ENCODE measurements at regions not wholly inside any gene's neighbourhood (a gene's known extent, or its start where the extent isn't known, plus 50 kb on each side); places are given as distances from the start of the nearest gene placed in this dataset.

DNA sequence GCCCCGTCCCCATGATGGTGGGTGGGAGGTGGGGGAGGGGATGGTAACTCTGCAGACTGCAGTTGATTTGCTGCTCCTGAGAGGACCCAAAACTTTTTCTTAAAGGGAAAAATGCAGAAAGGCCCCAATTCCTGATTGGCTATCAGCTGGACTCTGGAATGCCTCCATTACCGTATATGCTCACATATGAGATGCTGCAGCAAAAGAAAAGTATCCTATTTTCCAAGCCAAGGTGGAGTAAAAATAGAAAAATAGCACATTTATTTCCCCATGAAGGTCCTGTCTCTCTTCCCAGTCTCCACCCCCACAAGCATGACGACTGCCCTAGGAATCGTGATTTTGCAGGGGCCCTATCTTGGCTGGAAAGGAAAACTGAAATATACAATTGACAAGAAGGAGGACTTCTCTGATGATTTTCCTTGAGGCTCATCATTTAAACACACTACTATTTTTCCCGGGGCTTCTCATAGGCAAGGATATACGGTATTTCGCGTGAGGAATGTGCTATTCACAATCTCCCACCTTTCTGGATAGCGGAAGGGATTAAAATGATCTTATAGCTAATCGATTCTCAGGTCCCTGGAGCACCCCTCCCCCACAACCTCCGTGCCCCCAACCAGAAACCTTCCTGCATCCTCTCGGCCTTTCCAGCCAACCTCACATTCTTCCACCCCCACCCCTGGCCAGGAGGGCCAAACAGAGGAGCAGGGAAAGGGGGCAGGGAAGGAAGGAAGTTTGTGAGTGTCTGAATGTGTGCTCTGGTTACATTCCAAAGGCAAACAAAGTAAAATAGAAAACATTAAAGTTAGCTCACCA lies 138.9 kb upstream of the CCND2 start:
- no peak for TF ChIP-seq YY1 (IDR thresholded peaks at IDR 0.05; ENCODE audit: low read depth)
- no peak for TF ChIP-seq FOXM1 (IDR thresholded peaks at IDR 0.05; ENCODE audit: borderline replicate concordance, low read depth)
- no peak for TF ChIP-seq CEBPB (IDR thresholded peaks at IDR 0.05)
- TF ChIP-seq CREB1 (IDR thresholded peaks at IDR 0.05; ENCODE audit: low read depth) = no peak
- no peak for TF ChIP-seq TEAD4 (IDR thresholded peaks at IDR 0.05)
- no peak for TF ChIP-seq ZBTB7A (IDR thresholded peaks at IDR 0.05; ENCODE audit: low read depth)
- TF ChIP-seq, protein P1, sequence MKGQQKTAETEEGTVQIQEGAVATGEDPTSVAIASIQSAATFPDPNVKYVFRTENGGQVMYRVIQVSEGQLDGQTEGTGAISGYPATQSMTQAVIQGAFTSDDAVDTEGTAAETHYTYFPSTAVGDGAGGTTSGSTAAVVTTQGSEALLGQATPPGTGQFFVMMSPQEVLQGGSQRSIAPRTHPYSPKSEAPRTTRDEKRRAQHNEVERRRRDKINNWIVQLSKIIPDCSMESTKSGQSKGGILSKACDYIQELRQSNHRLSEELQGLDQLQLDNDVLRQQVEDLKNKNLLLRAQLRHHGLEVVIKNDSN (IDR thresholded peaks at IDR 0.05) = no peak

GRCh38 chr12:4133636-4134447 lies 139.7 kb upstream of the CCND2 start:
- TF ChIP-seq, protein P2, sequence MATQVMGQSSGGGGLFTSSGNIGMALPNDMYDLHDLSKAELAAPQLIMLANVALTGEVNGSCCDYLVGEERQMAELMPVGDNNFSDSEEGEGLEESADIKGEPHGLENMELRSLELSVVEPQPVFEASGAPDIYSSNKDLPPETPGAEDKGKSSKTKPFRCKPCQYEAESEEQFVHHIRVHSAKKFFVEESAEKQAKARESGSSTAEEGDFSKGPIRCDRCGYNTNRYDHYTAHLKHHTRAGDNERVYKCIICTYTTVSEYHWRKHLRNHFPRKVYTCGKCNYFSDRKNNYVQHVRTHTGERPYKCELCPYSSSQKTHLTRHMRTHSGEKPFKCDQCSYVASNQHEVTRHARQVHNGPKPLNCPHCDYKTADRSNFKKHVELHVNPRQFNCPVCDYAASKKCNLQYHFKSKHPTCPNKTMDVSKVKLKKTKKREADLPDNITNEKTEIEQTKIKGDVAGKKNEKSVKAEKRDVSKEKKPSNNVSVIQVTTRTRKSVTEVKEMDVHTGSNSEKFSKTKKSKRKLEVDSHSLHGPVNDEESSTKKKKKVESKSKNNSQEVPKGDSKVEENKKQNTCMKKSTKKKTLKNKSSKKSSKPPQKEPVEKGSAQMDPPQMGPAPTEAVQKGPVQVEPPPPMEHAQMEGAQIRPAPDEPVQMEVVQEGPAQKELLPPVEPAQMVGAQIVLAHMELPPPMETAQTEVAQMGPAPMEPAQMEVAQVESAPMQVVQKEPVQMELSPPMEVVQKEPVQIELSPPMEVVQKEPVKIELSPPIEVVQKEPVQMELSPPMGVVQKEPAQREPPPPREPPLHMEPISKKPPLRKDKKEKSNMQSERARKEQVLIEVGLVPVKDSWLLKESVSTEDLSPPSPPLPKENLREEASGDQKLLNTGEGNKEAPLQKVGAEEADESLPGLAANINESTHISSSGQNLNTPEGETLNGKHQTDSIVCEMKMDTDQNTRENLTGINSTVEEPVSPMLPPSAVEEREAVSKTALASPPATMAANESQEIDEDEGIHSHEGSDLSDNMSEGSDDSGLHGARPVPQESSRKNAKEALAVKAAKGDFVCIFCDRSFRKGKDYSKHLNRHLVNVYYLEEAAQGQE (IDR thresholded peaks at IDR 0.05; ENCODE audit: low read depth) = no peak

- TF ChIP-seq TCF12 (IDR thresholded peaks at IDR 0.05; ENCODE audit: low read depth) = no peak
Observed at GRCh38 chr12:4133029-4133428, 140.5 kb upstream of the CCND2 start.

- TF ChIP-seq RAD21 (IDR thresholded peaks at IDR 0.05; ENCODE audit: low read depth) = no peak
- no peak for TF ChIP-seq TAF1 (IDR thresholded peaks at IDR 0.05; ENCODE audit: low read depth)
- TF ChIP-seq FOXM1 (IDR thresholded peaks at IDR 0.05; ENCODE audit: borderline replicate concordance, low read depth) = no peak
- no peak for TF ChIP-seq EP300 (IDR thresholded peaks at IDR 0.05; ENCODE audit: borderline replicate concordance)
- TF ChIP-seq, protein P2 (IDR thresholded peaks at IDR 0.05; ENCODE audit: low read depth) = no peak
- TF ChIP-seq EGR1 (IDR thresholded peaks at IDR 0.05) = no peak
- TF ChIP-seq YY1 (IDR thresholded peaks at IDR 0.05; ENCODE audit: low read depth) = no peak
- TF ChIP-seq CREB1 (IDR thresholded peaks at IDR 0.05; ENCODE audit: low read depth) = no peak
- TF ChIP-seq TEAD4 (IDR thresholded peaks at IDR 0.05) = no peak
- TF ChIP-seq, protein P1 (IDR thresholded peaks at IDR 0.05) = no peak
- TF ChIP-seq TCF12 (IDR thresholded peaks at IDR 0.05; ENCODE audit: low read depth) = no peak
- TF ChIP-seq, protein P3, sequence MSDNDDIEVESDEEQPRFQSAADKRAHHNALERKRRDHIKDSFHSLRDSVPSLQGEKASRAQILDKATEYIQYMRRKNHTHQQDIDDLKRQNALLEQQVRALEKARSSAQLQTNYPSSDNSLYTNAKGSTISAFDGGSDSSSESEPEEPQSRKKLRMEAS (IDR thresholded peaks at IDR 0.05) = no peak
- no peak for TF ChIP-seq NFIC (IDR thresholded peaks at IDR 0.05)
- no peak for TF ChIP-seq ZBTB7A (IDR thresholded peaks at IDR 0.05; ENCODE audit: low read depth)
- TF ChIP-seq CEBPB (IDR thresholded peaks at IDR 0.05) = no peak
Observed at GRCh38 chr12:4121506-4122020, 152.0 kb upstream of the CCND2 start.

GRCh38 chr12:4120316-4120917 lies 153.1 kb upstream of the CCND2 start:
- TF ChIP-seq, protein P3 (IDR thresholded peaks at IDR 0.05) = no peak
- TF ChIP-seq TAF1 (IDR thresholded peaks at IDR 0.05; ENCODE audit: low read depth) = no peak
- no peak for TF ChIP-seq EGR1 (IDR thresholded peaks at IDR 0.05)
- TF ChIP-seq CEBPB (IDR thresholded peaks at IDR 0.05) = no peak
- TF ChIP-seq, protein P2 (IDR thresholded peaks at IDR 0.05; ENCODE audit: low read depth) = no peak
- TF ChIP-seq TCF12 (IDR thresholded peaks at IDR 0.05; ENCODE audit: low read depth) = no peak
- TF ChIP-seq YY1 (IDR thresholded peaks at IDR 0.05; ENCODE audit: low read depth) = no peak
- no peak for TF ChIP-seq RAD21 (IDR thresholded peaks at IDR 0.05; ENCODE audit: low read depth)
